HG02798 (cell line): ENCODE measurements at regions not wholly inside any gene's neighbourhood (a gene's known extent, or its start where the extent isn't known, plus 50 kb on each side); places are given as distances from the start of the nearest gene placed in this dataset.
A peak's percentile ranks its signal among the peaks of the same experiment; 100 is the strongest.
"Not testable (repeated sequence)": the region's sequence is repeated elsewhere in the genome, so short reads cannot be mapped to it uniquely, and the experiment has no call there.

Source experiments
- ATAC-seq: cut with Tn5 transposase; IDR thresholded peaks from one replicate; pipeline ENCODE4 v1.9.1; 2021; ENCODE audit warnings: mild to moderate bottlenecking; ENCODE audit not compliant: unreplicated experiment, poor library complexity

- ATAC-seq, result not testable (repeated sequence)
These were observed 84.5 kb downstream of the IDS start for GRCh38 chrX:149420566-149420965.

GRCh38 chrX:149398027-149398426, 107.1 kb downstream of the IDS start:
- no peak for ATAC-seq

DNA sequence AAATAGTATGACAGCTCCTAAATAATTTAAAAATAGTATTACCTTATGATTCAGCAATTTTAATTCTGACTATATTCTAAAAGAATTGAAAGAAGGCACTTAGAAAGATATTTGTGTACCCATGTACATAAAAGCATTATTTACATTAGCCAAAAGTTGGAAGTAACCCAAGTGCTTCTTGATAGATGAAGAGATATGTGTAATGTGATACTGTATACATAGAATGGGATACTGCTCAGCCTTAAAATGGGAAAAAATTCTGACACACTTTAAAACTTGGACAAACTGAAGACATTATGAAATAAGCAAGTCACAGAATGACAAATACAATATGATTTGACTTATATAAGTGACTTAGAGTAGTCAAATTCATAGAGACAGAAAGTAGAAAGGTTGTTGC, 112.2 kb downstream of the IDS start:
- no peak for ATAC-seq

DNA sequence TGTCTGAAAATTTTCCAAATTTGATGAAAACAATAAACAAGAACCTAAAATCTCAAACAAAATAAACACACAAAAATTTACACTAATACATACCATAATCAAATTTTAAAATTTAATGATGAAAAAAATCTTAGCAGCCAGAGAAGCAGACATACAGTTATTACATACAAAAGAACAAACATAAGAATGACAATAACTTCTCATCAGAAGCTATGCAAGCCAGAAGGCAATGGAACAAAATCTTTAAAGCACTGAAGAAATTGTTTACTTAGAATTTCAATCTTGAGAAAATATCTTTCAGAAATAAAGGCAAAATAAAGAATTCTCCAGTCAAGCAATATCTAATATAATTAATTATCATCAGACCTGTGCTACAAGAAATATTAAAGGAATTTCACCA, 121.3 kb downstream of the IDS start:
- ATAC-seq, result no peak

GRCh38 chrX:149374751-149375150, 130.4 kb downstream of the IDS start:
- no peak for ATAC-seq

- no peak for ATAC-seq
These were observed 132.2 kb downstream of the IDS start for GRCh38 chrX:149372866-149373265.

DNA sequence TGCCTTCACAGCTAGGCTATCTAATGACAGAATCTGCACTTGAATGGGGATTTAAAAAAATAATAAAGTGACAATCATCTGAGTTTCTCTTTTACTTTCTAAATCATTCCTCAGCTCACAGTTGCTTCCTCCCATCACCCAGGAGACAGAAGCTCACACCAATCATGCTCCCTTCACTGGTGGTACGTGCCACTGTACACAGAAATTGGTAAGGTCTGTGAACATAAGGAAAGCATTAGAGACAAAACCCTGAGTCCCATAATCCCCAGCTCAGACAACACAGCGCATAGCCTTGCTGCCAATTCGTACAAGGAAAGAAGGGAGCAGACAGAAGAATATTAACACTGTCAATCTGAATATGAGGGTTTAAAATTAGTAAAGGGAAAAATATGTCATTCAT, 133.1 kb downstream of the IDS start:
- no peak for ATAC-seq

DNA sequence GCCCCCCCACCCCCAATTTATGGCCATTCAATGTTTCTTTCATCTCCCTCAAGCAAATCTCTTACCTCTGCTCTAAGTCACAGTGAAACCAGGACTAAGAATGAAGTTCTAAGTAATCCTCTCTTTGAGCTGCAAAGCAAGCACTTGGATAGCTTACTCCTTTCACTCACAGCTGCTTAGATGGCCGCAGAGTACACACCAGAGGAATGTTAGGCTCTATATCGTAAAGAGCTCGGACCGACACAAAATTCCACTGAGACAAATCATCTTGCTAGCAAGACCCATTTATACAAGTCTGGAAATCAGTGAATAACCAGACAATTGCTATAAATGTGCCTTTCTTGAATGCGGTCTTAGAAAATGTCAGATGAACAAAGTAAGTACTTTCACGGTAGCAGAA, 135.0 kb downstream of the IDS start:
- no peak for ATAC-seq

GRCh38 chrX:149365552-149365951, 139.6 kb downstream of the IDS start:
- no peak for ATAC-seq

- ATAC-seq, result no peak
These were observed 140.0 kb downstream of the IDS start for GRCh38 chrX:149365061-149365460.

DNA sequence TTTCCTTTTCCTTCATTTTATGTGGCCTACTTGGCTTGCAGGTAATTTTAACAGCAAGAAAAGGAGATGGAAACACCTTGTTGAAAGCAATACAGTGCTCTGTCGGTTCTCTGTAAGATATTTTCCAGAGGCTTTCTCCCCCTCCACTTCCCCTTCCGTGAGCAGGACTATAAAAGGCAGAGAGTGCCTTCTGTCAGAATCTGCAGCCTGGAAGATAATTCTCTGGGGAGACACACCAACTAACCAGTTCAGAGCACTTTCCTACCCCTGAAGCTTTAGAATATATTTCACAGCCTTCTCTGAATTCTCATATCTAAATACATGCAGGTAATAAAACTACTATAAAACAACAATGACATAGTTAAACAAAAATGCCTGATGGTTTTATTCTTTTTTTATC, 141.1 kb downstream of the IDS start:
- no peak for ATAC-seq

- ATAC-seq, result no peak
These were observed 158.8 kb downstream of the IDS start for GRCh38 chrX:149346306-149346705.

DNA sequence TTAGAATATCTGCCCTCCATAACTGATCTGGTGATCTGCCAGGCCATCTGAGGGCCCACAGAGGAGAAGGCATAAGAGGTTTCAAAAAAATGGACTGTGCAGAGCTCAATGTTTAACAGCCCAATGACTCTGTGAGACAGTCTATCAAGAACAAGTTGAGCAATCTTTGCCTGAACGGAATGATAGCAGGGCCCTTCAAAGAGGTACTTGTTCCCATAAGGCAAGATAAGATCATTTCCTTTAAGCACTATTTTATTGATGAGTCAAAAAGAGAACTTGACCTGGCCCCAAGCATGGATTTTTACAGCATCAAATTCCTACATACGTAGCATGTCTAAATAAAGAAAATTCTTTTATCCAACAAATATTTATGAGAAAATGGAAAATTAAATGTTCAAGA, 182.8 kb downstream of the IDS start:
- no peak for ATAC-seq

DNA sequence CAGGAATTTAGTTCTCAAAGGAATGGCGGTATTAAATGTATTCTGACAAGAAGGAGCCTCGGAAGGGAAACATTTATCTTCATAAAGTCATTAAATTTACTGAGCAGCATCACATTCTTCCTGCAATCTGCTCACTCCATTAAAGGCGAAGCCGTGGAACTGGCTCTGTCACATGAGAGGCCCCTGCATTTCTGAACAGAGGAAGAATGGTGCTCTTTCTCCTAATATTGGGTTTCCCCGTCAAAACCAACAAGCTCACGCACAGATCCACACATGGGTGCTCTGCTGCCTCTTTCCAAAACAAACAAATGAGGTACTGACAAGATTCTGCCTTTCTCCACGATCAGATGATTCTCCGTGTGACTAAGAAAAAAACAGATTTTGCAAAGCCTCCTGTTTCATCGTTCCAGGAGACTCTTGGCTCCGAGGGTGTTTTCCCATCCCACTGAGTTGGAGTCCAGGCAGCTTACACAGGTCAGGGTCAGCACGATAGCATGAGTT, 191.2 kb downstream of the IDS start:
- ATAC-seq, result no peak

GRCh38 chrX:149312988-149313387, 192.1 kb downstream of the IDS start:
- no peak for ATAC-seq

GRCh38 chrX:149312097-149312496, 193.0 kb downstream of the IDS start:
- ATAC-seq, result no peak

DNA sequence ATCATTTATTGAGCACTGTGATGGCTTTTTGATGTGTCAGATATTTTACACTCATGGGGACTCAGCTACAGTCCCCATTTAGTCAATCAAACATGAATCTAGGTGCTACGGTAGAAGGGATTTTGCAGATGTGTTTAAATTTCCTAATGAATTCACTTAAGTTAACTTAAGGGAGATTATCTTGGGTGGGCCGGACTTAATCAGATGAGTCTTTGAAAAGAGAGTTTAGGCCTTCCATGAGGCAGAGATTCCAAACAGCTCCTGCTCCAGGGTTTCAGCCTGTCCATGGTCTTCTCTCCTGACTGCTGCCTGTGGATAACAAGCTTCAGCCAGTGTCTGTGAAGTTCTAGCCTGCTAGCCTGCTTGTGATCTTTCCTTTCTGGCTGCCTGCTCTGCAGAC, 202.4 kb downstream of the IDS start:
- ATAC-seq, result no peak

DNA sequence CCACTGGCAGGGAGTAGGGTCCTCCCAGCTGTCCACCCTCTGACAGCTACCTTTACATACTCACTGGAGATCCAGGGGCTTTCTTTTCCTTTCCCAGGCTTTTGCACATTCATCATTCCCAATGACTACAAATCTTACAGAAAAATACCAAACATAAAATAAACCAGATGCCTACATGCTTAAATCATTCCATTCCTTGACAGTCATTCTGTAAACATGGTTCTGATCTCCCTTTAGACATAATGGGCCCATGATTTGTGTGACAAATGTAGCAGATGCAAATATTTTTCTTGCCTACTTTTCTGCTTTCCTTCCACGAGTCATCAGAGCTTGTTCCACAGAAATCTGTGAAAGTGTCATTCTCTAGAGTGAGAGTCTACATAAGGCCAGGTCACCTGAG, 207.0 kb downstream of the IDS start:
- no peak for ATAC-seq

GRCh38 chrX:149296092-149296491, 209.0 kb downstream of the IDS start:
- no peak for ATAC-seq

- ATAC-seq, result peak; percentile 74
These were observed 218.2 kb downstream of the IDS start for GRCh38 chrX:149286940-149287349.

- no peak for ATAC-seq
These were observed 220.5 kb downstream of the IDS start for GRCh38 chrX:149284616-149285015.

DNA sequence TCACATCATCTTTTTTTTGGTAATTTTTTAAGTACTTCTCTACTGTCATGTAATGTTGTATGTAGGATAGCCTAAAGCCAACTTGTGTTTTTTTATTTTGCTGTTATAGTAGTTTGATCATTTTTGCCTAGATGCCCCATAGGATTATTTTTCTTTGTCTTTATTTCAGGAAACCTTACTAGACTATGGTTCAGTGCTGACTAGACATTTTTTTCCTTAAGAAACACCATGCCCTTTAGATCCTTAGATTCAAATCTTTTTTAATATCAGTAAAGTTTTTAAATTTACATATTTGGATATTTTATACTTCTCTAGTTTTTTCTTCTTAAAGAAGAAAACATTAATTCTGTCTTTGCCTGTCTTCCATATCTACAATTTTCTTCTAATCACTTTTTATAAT, 221.3 kb downstream of the IDS start:
- ATAC-seq, result no peak

- no peak for ATAC-seq
These were observed 222.2 kb downstream of the IDS start for GRCh38 chrX:149282909-149283308.
